ENCODE measurements at regions not wholly inside any gene's neighbourhood (a gene's known extent, or its start where the extent isn't known, plus 50 kb on each side); places are given as distances from the start of the nearest gene placed in this dataset.

DNA sequence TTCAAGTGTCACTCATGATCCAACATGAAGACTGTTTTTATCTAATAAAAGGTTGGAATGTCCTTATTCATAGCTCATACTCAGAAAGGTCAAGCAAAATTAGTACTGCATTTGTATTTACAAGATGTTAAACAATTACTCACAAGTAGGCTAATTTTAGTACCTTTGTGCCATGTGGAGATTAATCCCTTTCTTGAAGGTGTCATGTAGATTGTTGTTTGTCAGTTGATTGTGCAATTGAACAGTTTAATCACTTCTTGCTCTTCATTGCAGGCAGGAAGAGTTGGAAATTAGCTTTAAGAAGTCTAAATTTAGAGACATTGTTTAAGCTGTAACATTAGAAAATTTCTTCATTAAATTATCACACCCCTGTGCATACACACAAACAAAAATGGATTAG lies 847.1 kb downstream of the KCNT2 start:
- TF ChIP-seq, protein P1, sequence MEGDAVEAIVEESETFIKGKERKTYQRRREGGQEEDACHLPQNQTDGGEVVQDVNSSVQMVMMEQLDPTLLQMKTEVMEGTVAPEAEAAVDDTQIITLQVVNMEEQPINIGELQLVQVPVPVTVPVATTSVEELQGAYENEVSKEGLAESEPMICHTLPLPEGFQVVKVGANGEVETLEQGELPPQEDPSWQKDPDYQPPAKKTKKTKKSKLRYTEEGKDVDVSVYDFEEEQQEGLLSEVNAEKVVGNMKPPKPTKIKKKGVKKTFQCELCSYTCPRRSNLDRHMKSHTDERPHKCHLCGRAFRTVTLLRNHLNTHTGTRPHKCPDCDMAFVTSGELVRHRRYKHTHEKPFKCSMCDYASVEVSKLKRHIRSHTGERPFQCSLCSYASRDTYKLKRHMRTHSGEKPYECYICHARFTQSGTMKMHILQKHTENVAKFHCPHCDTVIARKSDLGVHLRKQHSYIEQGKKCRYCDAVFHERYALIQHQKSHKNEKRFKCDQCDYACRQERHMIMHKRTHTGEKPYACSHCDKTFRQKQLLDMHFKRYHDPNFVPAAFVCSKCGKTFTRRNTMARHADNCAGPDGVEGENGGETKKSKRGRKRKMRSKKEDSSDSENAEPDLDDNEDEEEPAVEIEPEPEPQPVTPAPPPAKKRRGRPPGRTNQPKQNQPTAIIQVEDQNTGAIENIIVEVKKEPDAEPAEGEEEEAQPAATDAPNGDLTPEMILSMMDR (IDR thresholded peaks at IDR 0.05; ENCODE audit: poor library complexity, severe bottlenecking) = no peak
- DNase-seq (ENCODE audit: low spot score) = no peak
- Histone ChIP-seq H3K27me3 (ENCODE audit: insufficient read depth, poor library complexity, severe bottlenecking) (no peaks in the 10 kb centered on the region), H3K9me3 (ENCODE audit: severe bottlenecking) (no peaks in the 10 kb centered on the region), H3K4me1 (ENCODE audit: insufficient read depth, poor library complexity, severe bottlenecking) (no peaks in the 10 kb centered on the region), H3K36me3 (ENCODE audit: low read depth) (no peaks in the 10 kb centered on the region), H3K4me3 (ENCODE audit: severe bottlenecking) (no peak overlapping the region), H3K27ac (ENCODE audit: poor library complexity, severe bottlenecking) (no peak overlapping the region)
- no peak for ATAC-seq (ENCODE audit: low read depth)

DNA sequence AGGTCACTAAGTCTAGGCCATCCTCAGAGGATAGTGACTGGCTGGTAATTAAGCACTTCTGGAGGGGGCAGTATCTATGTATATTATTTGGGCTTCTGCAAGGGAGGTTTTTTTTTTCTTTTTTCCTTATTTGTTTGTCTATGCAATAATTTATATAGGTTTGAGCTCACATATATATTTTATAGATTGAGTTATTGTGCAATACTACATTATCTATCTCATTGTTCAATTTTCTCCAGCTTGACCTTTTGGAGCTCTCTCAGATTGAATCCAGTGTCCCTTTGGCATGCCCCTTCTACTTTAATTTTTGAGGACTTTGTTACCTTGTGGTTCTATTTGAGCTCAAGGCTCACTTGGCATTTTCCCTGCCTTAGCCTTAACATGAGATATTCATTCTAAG lies 852.1 kb downstream of the KCNT2 start:
- Histone ChIP-seq H3K9me3 (ENCODE audit: severe bottlenecking) (no peaks in the 10 kb centered on the region), H3K27ac (ENCODE audit: poor library complexity, severe bottlenecking) (no peak overlapping the region), H3K4me3 (ENCODE audit: severe bottlenecking) (no peak overlapping the region), H3K27me3 (ENCODE audit: insufficient read depth, poor library complexity, severe bottlenecking) (no peaks in the 10 kb centered on the region), H3K4me1 (ENCODE audit: insufficient read depth, poor library complexity, severe bottlenecking) (no peaks in the 10 kb centered on the region), H3K36me3 (ENCODE audit: low read depth) (no peaks in the 10 kb centered on the region)
- TF ChIP-seq, protein P1 (IDR thresholded peaks at IDR 0.05; ENCODE audit: poor library complexity, severe bottlenecking) = no peak
- DNase-seq (ENCODE audit: low spot score) (no peak), ATAC-seq (ENCODE audit: low read depth) (no peak)

DNA sequence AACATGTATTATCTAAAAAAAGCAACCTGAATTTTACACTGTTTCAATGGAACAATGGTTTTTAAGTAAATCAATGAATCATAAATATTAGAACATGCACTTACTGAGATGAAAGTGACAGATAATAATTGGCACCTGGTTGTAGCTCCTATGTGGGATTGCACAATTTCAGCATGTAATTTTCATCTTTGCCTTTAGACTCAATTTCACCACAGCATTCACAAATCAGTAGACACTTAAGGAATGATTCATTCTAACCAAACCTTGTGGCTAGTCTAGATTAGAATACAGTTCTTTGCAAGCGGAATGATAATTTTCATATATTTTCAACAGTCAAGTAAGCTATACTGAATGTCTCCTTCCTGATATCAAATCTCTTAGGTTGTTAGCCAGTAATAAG lies 853.4 kb downstream of the KCNT2 start:
- no peak for ATAC-seq (ENCODE audit: low read depth)
- Histone ChIP-seq H3K27me3 (ENCODE audit: insufficient read depth, poor library complexity, severe bottlenecking) (no peaks in the 10 kb centered on the region), H3K9me3 (ENCODE audit: severe bottlenecking) (no peaks in the 10 kb centered on the region), H3K27ac (ENCODE audit: poor library complexity, severe bottlenecking) (no peak overlapping the region), H3K4me3 (ENCODE audit: severe bottlenecking) (no peak overlapping the region), H3K36me3 (ENCODE audit: low read depth) (no peaks in the 10 kb centered on the region), H3K4me1 (ENCODE audit: insufficient read depth, poor library complexity, severe bottlenecking) (no peaks in the 10 kb centered on the region)
- no peak for DNase-seq (ENCODE audit: low spot score)
- TF ChIP-seq, protein P1 (IDR thresholded peaks at IDR 0.05; ENCODE audit: poor library complexity, severe bottlenecking) = no peak

DNA sequence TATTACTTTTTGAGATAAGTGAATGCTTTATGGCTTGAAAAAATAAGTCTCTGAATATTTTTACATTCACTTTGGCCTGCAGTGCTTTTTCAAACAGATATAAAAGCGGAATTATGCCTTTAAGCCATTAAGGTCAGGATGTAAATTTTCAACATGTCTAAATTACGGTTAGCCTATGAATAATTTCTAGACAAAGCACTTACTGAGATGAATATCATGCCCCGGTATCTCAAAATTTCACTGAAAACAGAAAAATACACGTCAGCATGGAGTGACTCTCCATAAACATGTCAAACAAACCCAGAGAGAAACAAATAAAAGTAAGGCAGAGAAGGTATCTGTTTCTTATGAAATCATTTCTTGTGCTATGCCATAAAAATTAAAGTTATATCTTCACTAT lies 853.9 kb downstream of the KCNT2 start:
- Histone ChIP-seq H3K9me3 (ENCODE audit: severe bottlenecking) (no peaks in the 10 kb centered on the region), H3K36me3 (ENCODE audit: low read depth) (no peaks in the 10 kb centered on the region), H3K4me1 (ENCODE audit: insufficient read depth, poor library complexity, severe bottlenecking) (no peaks in the 10 kb centered on the region), H3K4me3 (ENCODE audit: severe bottlenecking) (no peak overlapping the region), H3K27ac (ENCODE audit: poor library complexity, severe bottlenecking) (no peak overlapping the region), H3K27me3 (ENCODE audit: insufficient read depth, poor library complexity, severe bottlenecking) (no peaks in the 10 kb centered on the region)
- DNase-seq (ENCODE audit: low spot score) (no peak), ATAC-seq (ENCODE audit: low read depth) (no peak)
- TF ChIP-seq, protein P1 (IDR thresholded peaks at IDR 0.05; ENCODE audit: poor library complexity, severe bottlenecking) = no peak

DNA sequence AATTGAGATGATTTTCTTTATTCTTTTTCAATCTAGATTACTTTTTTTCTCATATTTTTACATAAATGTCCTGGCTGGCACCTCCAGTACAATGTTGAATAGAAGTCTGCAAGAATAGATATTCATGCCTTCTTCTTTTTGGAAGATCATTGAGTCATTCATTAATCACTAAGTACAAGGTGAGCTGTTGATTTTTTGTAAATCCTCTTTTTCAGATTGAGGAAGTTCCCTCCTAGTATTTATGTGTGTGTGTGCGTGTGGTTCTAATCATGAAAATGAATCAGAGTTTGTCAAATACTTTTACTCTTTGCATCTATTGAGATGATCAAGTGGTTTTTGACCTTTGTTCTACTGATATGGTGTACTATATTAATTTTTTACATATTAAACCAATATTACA lies 859.3 kb downstream of the KCNT2 start:
- DNase-seq (ENCODE audit: low spot score) = no peak
- no peaks in the 10 kb centered on the region for H3K4me1 ChIP-seq (ENCODE audit: insufficient read depth, poor library complexity, severe bottlenecking)
- TF ChIP-seq, protein P1 (IDR thresholded peaks at IDR 0.05; ENCODE audit: poor library complexity, severe bottlenecking) = no peak

More for the DNA sequence above, 859.3 kb downstream of the KCNT2 start:
- H3K27ac ChIP-seq (ENCODE audit: poor library complexity, severe bottlenecking) = no peak overlapping the region
- H3K27me3 ChIP-seq (ENCODE audit: insufficient read depth, poor library complexity, severe bottlenecking) = no peaks in the 10 kb centered on the region
- no peak overlapping the region for H3K4me3 ChIP-seq (ENCODE audit: severe bottlenecking)
- ATAC-seq (ENCODE audit: low read depth) = no peak
- no peaks in the 10 kb centered on the region for H3K9me3 ChIP-seq (ENCODE audit: severe bottlenecking)
- H3K36me3 ChIP-seq (ENCODE audit: low read depth) = no peaks in the 10 kb centered on the region

Measured in RWPE2 (cell line).